ENCODE measurements at regions not wholly inside any gene's neighbourhood (a gene's known extent, or its start where the extent isn't known, plus 50 kb on each side); places are given as distances from the start of the nearest gene placed in this dataset.

- no peak for TF ChIP-seq CTCF (IDR thresholded peaks at IDR 0.05)
- no peak for TF ChIP-seq POLR2A (IDR thresholded peaks at IDR 0.05)
These were observed 168.0 kb upstream of the KLF7 start for GRCh38 chr2:207333599-207334300.

All from uterus (tissue), 2 donors.